ENCODE measurements at regions not wholly inside any gene's neighbourhood (a gene's known extent, or its start where the extent isn't known, plus 50 kb on each side); places are given as distances from the start of the nearest gene placed in this dataset.

DNA sequence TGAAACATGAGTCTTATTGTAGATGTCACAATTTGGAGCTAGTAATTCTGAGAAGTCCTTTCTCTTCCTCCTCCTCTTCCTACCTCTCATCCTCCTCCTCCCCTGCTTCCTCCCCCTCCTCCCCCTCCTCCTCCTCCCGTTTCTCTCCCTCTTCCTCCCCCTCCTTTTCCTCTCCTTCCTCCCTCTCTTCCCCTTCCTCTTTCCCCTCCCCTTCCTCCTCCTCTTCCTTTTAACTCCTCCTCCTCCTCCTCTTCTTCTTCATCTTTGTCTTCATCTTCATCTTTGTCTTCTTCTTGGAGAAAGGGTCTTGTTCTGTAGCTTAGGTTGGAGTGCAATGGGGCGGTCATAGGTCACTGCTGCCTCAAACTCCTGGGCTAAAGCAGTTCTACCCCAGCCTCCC lies 161.8 kb downstream of the PCDH7 start:
- BruUV-seq (replicated peaks) = no TSS peak
- DNase-seq (ENCODE audit: low spot score) = no peak
- Histone ChIP-seq H3K4me1 (ENCODE audit: insufficient read depth, low read length, poor library complexity, severe bottlenecking) (peaks cover 9% of the 10 kb centered on the region), H3K9me3 (ENCODE audit: low read depth, low read length, poor library complexity, severe bottlenecking) (peaks cover 4% of the 10 kb centered on the region), H3K4me3 (ENCODE audit: low read depth, low read length, poor library complexity, severe bottlenecking) (no peak overlapping the region), H3K27ac (ENCODE audit: low read depth, low read length, poor library complexity, severe bottlenecking) (no peak overlapping the region), H3K27me3 (replicated peaks; ENCODE audit: insufficient read depth, low read depth, low read length, poor library complexity) (no peaks in the 10 kb centered on the region), H3K36me3 (ENCODE audit: insufficient read depth, low read length, poor library complexity, severe bottlenecking) (peaks cover 4% of the 10 kb centered on the region)
- ChIA-PET CTCF (no interaction called here), POLR2A (ENCODE audit: low non-redundant PET) (no interaction called here)
- intact Hi-C loops (cut with micrococcal nuclease; ENCODE audit: unreplicated experiment) = no loop called here
- TF ChIP-seq EZH2 (IDR thresholded peaks at IDR 0.05; ENCODE audit: borderline replicate concordance, low read depth, low read length, poor library complexity, severe bottlenecking) = no peak
- TF ChIP-seq, protein P1, sequence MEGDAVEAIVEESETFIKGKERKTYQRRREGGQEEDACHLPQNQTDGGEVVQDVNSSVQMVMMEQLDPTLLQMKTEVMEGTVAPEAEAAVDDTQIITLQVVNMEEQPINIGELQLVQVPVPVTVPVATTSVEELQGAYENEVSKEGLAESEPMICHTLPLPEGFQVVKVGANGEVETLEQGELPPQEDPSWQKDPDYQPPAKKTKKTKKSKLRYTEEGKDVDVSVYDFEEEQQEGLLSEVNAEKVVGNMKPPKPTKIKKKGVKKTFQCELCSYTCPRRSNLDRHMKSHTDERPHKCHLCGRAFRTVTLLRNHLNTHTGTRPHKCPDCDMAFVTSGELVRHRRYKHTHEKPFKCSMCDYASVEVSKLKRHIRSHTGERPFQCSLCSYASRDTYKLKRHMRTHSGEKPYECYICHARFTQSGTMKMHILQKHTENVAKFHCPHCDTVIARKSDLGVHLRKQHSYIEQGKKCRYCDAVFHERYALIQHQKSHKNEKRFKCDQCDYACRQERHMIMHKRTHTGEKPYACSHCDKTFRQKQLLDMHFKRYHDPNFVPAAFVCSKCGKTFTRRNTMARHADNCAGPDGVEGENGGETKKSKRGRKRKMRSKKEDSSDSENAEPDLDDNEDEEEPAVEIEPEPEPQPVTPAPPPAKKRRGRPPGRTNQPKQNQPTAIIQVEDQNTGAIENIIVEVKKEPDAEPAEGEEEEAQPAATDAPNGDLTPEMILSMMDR (conservative IDR thresholded peaks at IDR 0.05; ENCODE audit: low read depth, low read length) = no peak

DNA sequence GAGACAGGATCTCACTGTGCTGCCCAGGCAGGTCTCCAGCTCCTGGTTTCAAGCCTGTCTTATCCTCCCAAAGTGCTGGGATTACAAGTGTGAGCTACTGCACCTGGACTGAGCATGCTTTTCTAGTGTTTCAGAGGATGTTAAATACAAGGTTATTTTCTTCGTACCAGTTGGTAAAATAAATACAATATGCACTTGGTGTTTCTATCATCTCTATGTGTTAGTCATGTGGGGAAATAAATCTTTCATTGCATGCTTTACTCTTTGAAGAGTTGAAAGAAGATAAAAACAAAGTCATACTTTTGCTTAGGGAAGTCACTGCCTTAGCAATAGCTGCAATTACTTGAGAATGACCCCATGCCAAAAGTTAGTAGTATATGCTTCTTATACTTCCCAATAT lies 162.3 kb downstream of the PCDH7 start:
- H3K36me3 ChIP-seq (ENCODE audit: insufficient read depth, low read length, poor library complexity, severe bottlenecking) = peaks cover 4% of the 10 kb centered on the region
- no peak overlapping the region for H3K4me3 ChIP-seq (ENCODE audit: low read depth, low read length, poor library complexity, severe bottlenecking)
- peaks cover 4% of the 10 kb centered on the region for H3K9me3 ChIP-seq (ENCODE audit: low read depth, low read length, poor library complexity, severe bottlenecking)
- BruUV-seq (replicated peaks) = no TSS peak
- peaks cover 9% of the 10 kb centered on the region for H3K4me1 ChIP-seq (ENCODE audit: insufficient read depth, low read length, poor library complexity, severe bottlenecking)
- intact Hi-C loops (cut with micrococcal nuclease; ENCODE audit: unreplicated experiment) = no loop called here
- no peaks in the 10 kb centered on the region for H3K27me3 ChIP-seq (replicated peaks; ENCODE audit: insufficient read depth, low read depth, low read length, poor library complexity)
- no peak for DNase-seq (ENCODE audit: low spot score)
- H3K27ac ChIP-seq (ENCODE audit: low read depth, low read length, poor library complexity, severe bottlenecking) = no peak overlapping the region
- ChIA-PET CTCF (no interaction called here), POLR2A (ENCODE audit: low non-redundant PET) (no interaction called here)
- TF ChIP-seq, protein P1 (conservative IDR thresholded peaks at IDR 0.05; ENCODE audit: low read depth, low read length) = no peak
- no peak for TF ChIP-seq EZH2 (IDR thresholded peaks at IDR 0.05; ENCODE audit: borderline replicate concordance, low read depth, low read length, poor library complexity, severe bottlenecking)

DNA sequence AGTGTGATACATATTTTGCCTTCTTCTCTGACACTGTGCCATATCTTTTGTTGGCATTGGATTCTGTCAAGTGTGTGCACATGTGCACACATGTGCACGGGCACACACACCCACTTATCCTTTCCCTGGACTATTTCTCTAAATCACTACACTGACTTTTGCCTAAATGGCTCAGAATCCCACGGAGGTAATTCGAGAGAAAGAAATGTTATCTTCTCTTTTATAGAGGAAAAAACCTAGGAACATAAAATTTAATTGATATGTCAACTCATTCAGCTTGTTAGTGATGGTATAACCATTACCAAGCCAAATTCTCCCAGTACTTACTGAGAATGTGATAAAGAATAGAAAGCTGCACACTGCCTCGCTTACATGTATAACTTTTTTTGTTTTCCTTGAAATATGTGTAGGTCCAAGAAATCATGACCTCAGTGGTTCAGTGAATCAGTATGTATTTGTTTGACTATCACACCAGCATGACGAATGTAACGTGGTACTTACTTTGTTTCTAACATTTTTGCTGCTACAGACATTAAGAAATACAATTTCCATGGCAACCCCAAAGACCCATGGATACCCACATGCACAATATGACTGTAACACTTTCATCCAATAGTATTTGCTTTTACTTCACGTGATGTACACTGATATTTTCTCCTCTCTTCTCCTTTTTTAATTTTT lies 163.0 kb downstream of the PCDH7 start:
- ChIA-PET CTCF (no interaction called here), POLR2A (ENCODE audit: low non-redundant PET) (no interaction called here)
- DNase-seq (ENCODE audit: low spot score) = no peak
- no peak overlapping the region for H3K4me3 ChIP-seq (ENCODE audit: low read depth, low read length, poor library complexity, severe bottlenecking)
- no peak overlapping the region for H3K27ac ChIP-seq (ENCODE audit: low read depth, low read length, poor library complexity, severe bottlenecking)
- H3K27me3 ChIP-seq (replicated peaks; ENCODE audit: insufficient read depth, low read depth, low read length, poor library complexity) = no peaks in the 10 kb centered on the region
- intact Hi-C loops (cut with micrococcal nuclease; ENCODE audit: unreplicated experiment) = no loop called here
- peaks cover 9% of the 10 kb centered on the region for H3K4me1 ChIP-seq (ENCODE audit: insufficient read depth, low read length, poor library complexity, severe bottlenecking)
- TF ChIP-seq, protein P1 (conservative IDR thresholded peaks at IDR 0.05; ENCODE audit: low read depth, low read length) = no peak
- no peak for TF ChIP-seq EZH2 (IDR thresholded peaks at IDR 0.05; ENCODE audit: borderline replicate concordance, low read depth, low read length, poor library complexity, severe bottlenecking)
- peaks cover 4% of the 10 kb centered on the region for H3K36me3 ChIP-seq (ENCODE audit: insufficient read depth, low read length, poor library complexity, severe bottlenecking)
- peaks cover 4% of the 10 kb centered on the region for H3K9me3 ChIP-seq (ENCODE audit: low read depth, low read length, poor library complexity, severe bottlenecking)
- BruUV-seq (replicated peaks) = no TSS peak
